ENCODE measurements at regions not wholly inside any gene's neighbourhood (a gene's known extent, or its start where the extent isn't known, plus 50 kb on each side); places are given as distances from the start of the nearest gene placed in this dataset.

GRCh38 chr20:42020316-42020715 lies 402.1 kb upstream of the CHD6 start:
- no peak for DNase-seq
- no peaks in the 10 kb centered on the region for H3K4me1 Mint-ChIP-seq
- H3K36me3 Mint-ChIP-seq (ENCODE audit: low read depth) = no peaks in the 10 kb centered on the region
- TF ChIP-seq CTCF (IDR thresholded peaks at IDR 0.05) = no peak
- H3K4me3 Mint-ChIP-seq = no peak overlapping the region
- H3K27ac Mint-ChIP-seq = no peak overlapping the region
- H3K9me3 Mint-ChIP-seq = no peaks in the 10 kb centered on the region
- peaks cover 5% of the 10 kb centered on the region for H3K27me3 Mint-ChIP-seq (ENCODE audit: low read depth, poor library complexity)

GRCh38 chr20:42018979-42019378 lies 400.8 kb upstream of the CHD6 start:
- Mint-ChIP-seq H3K36me3 (ENCODE audit: low read depth) (no peaks in the 10 kb centered on the region), H3K4me1 (no peaks in the 10 kb centered on the region), H3K27me3 (ENCODE audit: low read depth, poor library complexity) (peaks cover 5% of the 10 kb centered on the region), H3K9me3 (no peaks in the 10 kb centered on the region), H3K27ac (no peak overlapping the region), H3K4me3 (no peak overlapping the region)
- TF ChIP-seq CTCF (IDR thresholded peaks at IDR 0.05) = no peak
- no peak for DNase-seq

- no peak for DNase-seq
- H3K9me3 Mint-ChIP-seq = peaks cover 28% of the 10 kb centered on the region
Measured at GRCh38 chr20:42010090-42010489, 391.9 kb upstream of the CHD6 start.

GRCh38 chr20:42007251-42007650 lies 389.1 kb upstream of the CHD6 start:
- no peak overlapping the region for H3K27ac Mint-ChIP-seq
- peaks cover 3% of the 10 kb centered on the region for H3K27me3 Mint-ChIP-seq (ENCODE audit: low read depth, poor library complexity)
- no peak for TF ChIP-seq CTCF (IDR thresholded peaks at IDR 0.05)
- no peak overlapping the region for H3K4me3 Mint-ChIP-seq
- H3K9me3 Mint-ChIP-seq = peaks cover 25% of the 10 kb centered on the region
- H3K36me3 Mint-ChIP-seq (ENCODE audit: low read depth) = peaks cover 5% of the 10 kb centered on the region
- no peak for DNase-seq
- no peaks in the 10 kb centered on the region for H3K4me1 Mint-ChIP-seq

More at GRCh38 chr20:42010090-42010489, 391.9 kb upstream of the CHD6 start:
- Mint-ChIP-seq H3K27me3 (ENCODE audit: low read depth, poor library complexity) (peaks cover 7% of the 10 kb centered on the region), H3K4me3 (no peak overlapping the region), H3K36me3 (ENCODE audit: low read depth) (peaks cover 5% of the 10 kb centered on the region), H3K27ac (no peak overlapping the region), H3K4me1 (no peaks in the 10 kb centered on the region)
- no peak for TF ChIP-seq CTCF (IDR thresholded peaks at IDR 0.05)

GRCh38 chr20:42005211-42005610 lies 387.0 kb upstream of the CHD6 start:
- DNase-seq = no peak

More at GRCh38 chr20:42005211-42005610, 387.0 kb upstream of the CHD6 start:
- Mint-ChIP-seq H3K9me3 (peaks cover 9% of the 10 kb centered on the region), H3K4me3 (no peak overlapping the region), H3K36me3 (ENCODE audit: low read depth) (no peaks in the 10 kb centered on the region), H3K4me1 (no peaks in the 10 kb centered on the region), H3K27me3 (ENCODE audit: low read depth, poor library complexity) (no peaks in the 10 kb centered on the region), H3K27ac (no peak overlapping the region)
- TF ChIP-seq CTCF (IDR thresholded peaks at IDR 0.05) = no peak
